Suprapubic skin (tissue), 4 donors: ENCODE measurements at regions not wholly inside any gene's neighbourhood (a gene's known extent, or its start where the extent isn't known, plus 50 kb on each side); places are given as distances from the start of the nearest gene placed in this dataset.

ENCODE experiments used
- EP300 ChIP-seq: sonication (generic); formaldehyde crosslinking; IDR thresholded peaks from one replicate; pipeline ENCODE4 v1.6.1; 2017; ENCODE audit warnings: antibody characterized with exemption
- POLR2A ChIP-seq, 2 donors: fragments of 450-650 bp; IDR thresholded peaks; one replicate each; pipeline ENCODE4 v1.6.1; 2017; ENCODE audit warnings: antibody characterized with exemption in 2 of 2, mild to moderate bottlenecking in 2 of 2, moderate library complexity in 2 of 2
- POLR2AphosphoS5 ChIP-seq, 3 donors: sonication (generic); formaldehyde crosslinking; IDR thresholded peaks; one replicate each; pipeline ENCODE4 v1.6.1; 2017; ENCODE audit warnings: antibody characterized with exemption in 3 of 3
- TF ChIP-seq, protein P1 (sequence below), 2 donors: fragments of 200-600 bp in 1 of 2; fragments of 450-650 bp in 1 of 2; sonication (generic) in 1 of 2; IDR thresholded peaks; one replicate each; pipeline ENCODE4 v1.5.1; 2016 to 2019; ENCODE audit warnings: antibody characterized with exemption in 2 of 2, mild to moderate bottlenecking in 1 of 2, moderate library complexity in 1 of 2

DNA sequence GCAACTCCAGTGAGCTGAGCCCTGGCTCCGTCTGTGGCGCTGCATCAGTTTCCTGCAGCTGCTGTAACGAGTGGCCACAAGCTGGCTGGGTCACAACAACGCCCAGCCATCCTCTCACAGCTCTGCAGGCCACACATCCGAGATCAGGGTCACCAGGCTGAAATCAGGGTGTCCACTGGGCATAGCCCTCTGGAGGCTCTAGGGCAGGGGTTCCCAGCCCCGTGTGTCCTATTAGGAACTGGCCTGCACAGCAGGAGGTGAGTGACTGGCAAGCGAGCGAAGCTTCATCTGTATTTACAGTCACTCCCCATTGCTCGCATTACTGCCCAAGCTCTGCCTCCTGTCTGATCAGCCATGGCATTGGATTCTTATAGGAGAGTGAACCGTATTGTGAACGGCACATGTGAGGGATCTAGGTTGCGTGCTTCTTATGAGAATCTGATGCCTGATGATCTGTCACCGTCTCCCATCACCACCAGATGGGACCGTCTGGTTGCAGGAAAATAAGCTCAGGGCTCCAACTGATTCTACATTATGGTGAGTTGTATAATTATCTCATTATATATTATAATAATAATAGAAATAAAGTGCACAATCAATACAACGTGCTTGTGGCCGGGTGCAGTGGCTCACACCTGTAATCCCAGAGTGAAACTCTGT lies 176.5 kb downstream of the SEC14L1 start:
- TF ChIP-seq, protein P1, sequence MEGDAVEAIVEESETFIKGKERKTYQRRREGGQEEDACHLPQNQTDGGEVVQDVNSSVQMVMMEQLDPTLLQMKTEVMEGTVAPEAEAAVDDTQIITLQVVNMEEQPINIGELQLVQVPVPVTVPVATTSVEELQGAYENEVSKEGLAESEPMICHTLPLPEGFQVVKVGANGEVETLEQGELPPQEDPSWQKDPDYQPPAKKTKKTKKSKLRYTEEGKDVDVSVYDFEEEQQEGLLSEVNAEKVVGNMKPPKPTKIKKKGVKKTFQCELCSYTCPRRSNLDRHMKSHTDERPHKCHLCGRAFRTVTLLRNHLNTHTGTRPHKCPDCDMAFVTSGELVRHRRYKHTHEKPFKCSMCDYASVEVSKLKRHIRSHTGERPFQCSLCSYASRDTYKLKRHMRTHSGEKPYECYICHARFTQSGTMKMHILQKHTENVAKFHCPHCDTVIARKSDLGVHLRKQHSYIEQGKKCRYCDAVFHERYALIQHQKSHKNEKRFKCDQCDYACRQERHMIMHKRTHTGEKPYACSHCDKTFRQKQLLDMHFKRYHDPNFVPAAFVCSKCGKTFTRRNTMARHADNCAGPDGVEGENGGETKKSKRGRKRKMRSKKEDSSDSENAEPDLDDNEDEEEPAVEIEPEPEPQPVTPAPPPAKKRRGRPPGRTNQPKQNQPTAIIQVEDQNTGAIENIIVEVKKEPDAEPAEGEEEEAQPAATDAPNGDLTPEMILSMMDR (IDR thresholded peaks at IDR 0.05) = no peak
- TF ChIP-seq POLR2A (IDR thresholded peaks at IDR 0.05) (no peak), POLR2AphosphoS5 (IDR thresholded peaks at IDR 0.05) (no peak), EP300 (no peak)
